T-helper 9 cell (primary cell): ENCODE measurements at regions not wholly inside any gene's neighbourhood (a gene's known extent, or its start where the extent isn't known, plus 50 kb on each side); places are given as distances from the start of the nearest gene placed in this dataset.

Source experiments
- DNase-seq: peaks from one replicate; pipeline ENCODE4 v3.0.0-alpha.2; 2020

- no peak for DNase-seq
Observed at GRCh38 chr16:73172241-73172972, 124.5 kb upstream of the ZFHX3 start.

GRCh38 chr16:73171901-73172240 is 123.9 kb upstream of the ZFHX3 start:
- DNase-seq, result no peak

- DNase-seq, result no peak
Observed at GRCh38 chr16:73171380-73171779, 123.5 kb upstream of the ZFHX3 start.

GRCh38 chr16:73170612-73171038 is 122.7 kb upstream of the ZFHX3 start:
- no peak for DNase-seq

- no peak for DNase-seq
Observed at GRCh38 chr16:73166947-73167550, 119.1 kb upstream of the ZFHX3 start.

- no peak for DNase-seq
Observed at GRCh38 chr16:73166441-73166851, 118.5 kb upstream of the ZFHX3 start.

- no peak for DNase-seq
Observed at GRCh38 chr16:73163238-73163815, 115.4 kb upstream of the ZFHX3 start.

GRCh38 chr16:73161977-73162376 is 114.0 kb upstream of the ZFHX3 start:
- DNase-seq, result no peak

- no peak for DNase-seq
Observed at GRCh38 chr16:73159296-73159695, 111.4 kb upstream of the ZFHX3 start.

GRCh38 chr16:73157861-73158260 is 109.9 kb upstream of the ZFHX3 start:
- no peak for DNase-seq

GRCh38 chr16:73154063-73154870 is 106.3 kb upstream of the ZFHX3 start:
- DNase-seq, result no peak

- no peak for DNase-seq
Observed at GRCh38 chr16:73152386-73153125, 104.6 kb upstream of the ZFHX3 start.

- no peak for DNase-seq
Observed at GRCh38 chr16:73151941-73152340, 104.0 kb upstream of the ZFHX3 start.

GRCh38 chr16:73151225-73151624 is 103.3 kb upstream of the ZFHX3 start:
- DNase-seq, result no peak

- DNase-seq, result no peak
Observed at GRCh38 chr16:73150786-73151185, 102.9 kb upstream of the ZFHX3 start.

- no peak for DNase-seq
Observed at GRCh38 chr16:73149334-73149733, 101.4 kb upstream of the ZFHX3 start.

- DNase-seq, result no peak
Observed at GRCh38 chr16:73147958-73148357, 100.0 kb upstream of the ZFHX3 start.

- DNase-seq, result no peak
Observed at GRCh38 chr16:73145166-73145880, 97.4 kb upstream of the ZFHX3 start.

- DNase-seq, result no peak
Observed at GRCh38 chr16:73143576-73144422, 95.9 kb upstream of the ZFHX3 start.

- no peak for DNase-seq
Observed at GRCh38 chr16:73143002-73143401, 95.1 kb upstream of the ZFHX3 start.
